Myocyte (in vitro differentiated cells): ENCODE measurements at regions not wholly inside any gene's neighbourhood (a gene's known extent, or its start where the extent isn't known, plus 50 kb on each side); places are given as distances from the start of the nearest gene placed in this dataset.
A peak's percentile ranks its signal among the peaks of the same experiment; 100 is the strongest.

Experiments
- DNase-seq: peaks from one replicate; pipeline ENCODE4 v3.0.0-alpha.2; 2012; ENCODE audit warnings: low read depth

- DNase-seq, result no peak
Measured at GRCh38 chr17:62882878-62883277, 74.8 kb upstream of the MARCHF10 start.

GRCh38 chr17:62882284-62882683 lies 74.2 kb upstream of the MARCHF10 start:
- DNase-seq, result no peak

- DNase-seq, result no peak
Measured at GRCh38 chr17:62880120-62880519, 72.0 kb upstream of the MARCHF10 start.

- no peak for DNase-seq
Measured at GRCh38 chr17:62876673-62877405, 68.7 kb upstream of the MARCHF10 start.

GRCh38 chr17:62876063-62876462 lies 67.9 kb upstream of the MARCHF10 start:
- DNase-seq, result no peak

- peak; percentile 75 for DNase-seq
Measured at GRCh38 chr17:62875296-62875695, 67.2 kb upstream of the MARCHF10 start.

GRCh38 chr17:62871291-62871690 lies 63.2 kb upstream of the MARCHF10 start:
- no peak for DNase-seq

GRCh38 chr17:62870552-62870971 lies 62.4 kb upstream of the MARCHF10 start:
- DNase-seq, result no peak

- no peak for DNase-seq
Measured at GRCh38 chr17:62870030-62870541, 62.0 kb upstream of the MARCHF10 start.

GRCh38 chr17:62868723-62869122 lies 60.6 kb upstream of the MARCHF10 start:
- no peak for DNase-seq

GRCh38 chr17:62868008-62868407 lies 59.9 kb upstream of the MARCHF10 start:
- no peak for DNase-seq

- no peak for DNase-seq
Measured at GRCh38 chr17:62867303-62867702, 59.2 kb upstream of the MARCHF10 start.

GRCh38 chr17:62866471-62866870 lies 58.4 kb upstream of the MARCHF10 start:
- DNase-seq, result no peak

GRCh38 chr17:62865586-62865985 lies 57.5 kb upstream of the MARCHF10 start:
- DNase-seq, result no peak

GRCh38 chr17:62862251-62862650 lies 54.1 kb upstream of the MARCHF10 start:
- DNase-seq, result no peak

GRCh38 chr17:62860962-62861873 lies 53.1 kb upstream of the MARCHF10 start:
- DNase-seq, result no peak

GRCh38 chr17:62859146-62859545 lies 51.0 kb upstream of the MARCHF10 start:
- no peak for DNase-seq
